Lower leg skin (tissue), 4 donors: ENCODE measurements at regions not wholly inside any gene's neighbourhood (a gene's known extent, or its start where the extent isn't known, plus 50 kb on each side); places are given as distances from the start of the nearest gene placed in this dataset.
"Not testable (repeated sequence)": the region's sequence is repeated elsewhere in the genome, so short reads cannot be mapped to it uniquely, and the experiment has no call there.

Source experiments
- DNase-seq, 2 donors: peaks; one replicate each; pipeline ENCODE4 v3.0.0-alpha.2; 2019; ENCODE audit warnings: low spot score in 2 of 2
- H3K4me3 ChIP-seq: fragments of 200-600 bp; sonication (generic); 2 replicates; pipeline ENCODE4 v1.5.1; 2017; ENCODE audit warnings: mild to moderate bottlenecking, low read depth; ENCODE audit not compliant: poor library complexity, severe bottlenecking
- POLR2A ChIP-seq, 2 donors: fragments of 450-650 bp; IDR thresholded peaks; one replicate each; pipeline ENCODE4 v1.6.1; 2016 to 2017; ENCODE audit warnings: antibody characterized with exemption in 2 of 2, mild to moderate bottlenecking in 1 of 2, moderate library complexity in 1 of 2
- WGBS, 2 donors: methylation state at CpG; one replicate each; pipeline ENCODE4 v1.1.5; 2018; 5-methylcytosine and 5-hydroxymethylcytosine counted together
- intact Hi-C: fragments of 100-400 bp; cut with DNase I; formaldehyde crosslinking; loops from one replicate; pipeline ENCODE4 v1.15.0; 2023; ENCODE audit warnings: low total_unique reads
- TF ChIP-seq, protein P1 (sequence below), 3 donors: fragments of 450-650 bp; IDR thresholded peaks; one replicate each; pipeline ENCODE4 v1.5.1; 2016; ENCODE audit warnings: antibody characterized with exemption in 3 of 3, mild to moderate bottlenecking in 3 of 3, moderate library complexity in 2 of 3

DNA sequence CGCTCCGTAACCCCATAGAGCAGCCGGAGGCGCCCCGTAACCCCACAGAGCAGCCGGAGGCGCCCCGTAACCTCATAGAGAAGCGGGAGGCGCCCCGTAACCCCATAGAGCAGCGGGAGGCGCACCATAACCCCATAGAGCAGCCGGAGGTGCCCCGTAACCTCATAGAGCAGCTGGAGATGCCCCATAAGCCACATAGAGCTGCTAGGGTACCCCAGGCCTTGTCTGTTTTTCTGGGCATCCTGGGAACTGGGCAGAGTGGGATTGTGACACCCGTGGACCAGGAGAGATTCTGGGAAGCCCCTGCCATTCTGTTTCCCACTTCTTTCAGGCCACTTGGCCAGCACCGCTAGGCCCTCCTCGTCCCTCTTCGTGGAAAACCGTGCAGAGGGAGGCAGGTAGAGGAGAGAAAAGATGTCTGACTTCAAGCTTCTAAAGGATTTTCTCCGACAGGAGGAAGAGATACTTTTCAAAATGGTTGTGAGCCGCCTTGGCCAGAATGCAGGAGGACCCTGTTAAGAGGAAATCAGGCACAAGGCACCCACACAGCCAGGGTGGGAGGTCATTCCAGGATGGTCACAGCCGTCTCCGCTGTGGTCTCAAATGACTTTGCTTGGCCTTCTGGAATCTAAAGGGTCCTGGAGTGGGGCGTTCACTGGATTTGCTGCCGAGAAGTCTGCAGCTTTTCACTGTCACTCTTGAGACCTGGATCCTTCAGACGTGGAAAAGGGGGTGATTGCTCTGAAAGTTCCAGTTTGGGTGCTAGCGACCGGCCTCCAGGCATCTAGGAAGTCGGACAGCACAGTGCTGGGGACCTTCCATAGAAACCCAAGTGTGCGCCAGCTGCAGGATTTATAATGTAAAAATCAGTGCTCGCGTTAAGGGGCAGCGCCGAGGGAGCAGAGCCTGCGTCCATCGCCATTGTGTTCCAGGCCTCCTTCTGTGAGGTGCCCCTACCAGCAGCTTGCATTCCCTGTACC, 178.3 kb upstream of the ZNF469 start:
- H3K4me3 ChIP-seq, intact Hi-C loops: not testable (repeated sequence)
- 85 to 89% methylated on average over 35 to 36 of the region's 37 CpGs for WGBS, 2 donors
- DNase-seq = peak in 1 of 2 donors; percentile 58

DNA sequence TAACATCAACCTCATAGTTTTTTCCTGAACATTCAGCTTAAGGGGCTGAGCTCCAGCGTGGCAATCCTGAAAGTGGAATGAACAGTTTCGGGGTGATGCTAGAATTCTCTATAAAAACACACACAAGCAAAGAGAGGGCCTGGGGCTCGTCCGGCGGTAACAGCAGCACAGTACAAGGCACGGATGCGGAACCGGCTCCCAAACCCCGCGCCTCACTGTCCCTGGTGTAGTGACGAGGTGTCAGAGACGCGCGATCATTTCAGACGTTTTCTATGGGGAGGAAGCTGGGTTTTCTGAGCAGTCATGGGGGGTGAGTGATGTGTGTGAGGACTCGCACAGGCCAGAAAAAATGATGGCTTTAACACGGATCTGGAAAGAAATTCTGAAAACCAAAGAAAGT, 177.3 kb upstream of the ZNF469 start:
- H3K4me3 ChIP-seq, intact Hi-C loops: not testable (repeated sequence)
- peak in 1 of 2 donors; percentile 76 for DNase-seq
- WGBS, 2 donors = 92 to 94% methylated on average over 17 of the region's 17 CpGs

DNA sequence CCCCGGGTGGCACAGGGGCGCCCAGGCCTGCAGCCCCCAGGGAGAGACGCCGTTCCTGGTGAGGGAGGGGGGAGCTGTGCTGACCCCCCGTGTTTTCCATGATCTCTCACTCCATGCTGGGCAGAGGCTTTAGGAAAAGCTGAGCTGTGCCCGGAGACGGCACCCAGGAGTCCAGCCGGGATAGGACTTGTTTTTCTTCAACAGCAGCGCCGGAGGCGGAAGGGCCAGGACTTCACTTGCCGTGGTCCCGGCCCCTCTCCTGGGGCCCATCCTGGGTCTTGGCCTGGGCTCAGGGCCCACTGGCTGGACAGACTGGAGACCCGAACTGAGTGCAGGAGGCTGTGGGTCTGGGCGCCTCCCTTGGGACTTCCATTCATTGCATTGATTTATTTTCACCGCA, 176.8 kb upstream of the ZNF469 start:
- WGBS, 2 donors = 82 to 90% methylated on average over 13 to 15 of the region's 16 CpGs
- H3K4me3 ChIP-seq, intact Hi-C loops: not testable (repeated sequence)
- DNase-seq = peak in 1 of 2 donors; percentile 59

DNA sequence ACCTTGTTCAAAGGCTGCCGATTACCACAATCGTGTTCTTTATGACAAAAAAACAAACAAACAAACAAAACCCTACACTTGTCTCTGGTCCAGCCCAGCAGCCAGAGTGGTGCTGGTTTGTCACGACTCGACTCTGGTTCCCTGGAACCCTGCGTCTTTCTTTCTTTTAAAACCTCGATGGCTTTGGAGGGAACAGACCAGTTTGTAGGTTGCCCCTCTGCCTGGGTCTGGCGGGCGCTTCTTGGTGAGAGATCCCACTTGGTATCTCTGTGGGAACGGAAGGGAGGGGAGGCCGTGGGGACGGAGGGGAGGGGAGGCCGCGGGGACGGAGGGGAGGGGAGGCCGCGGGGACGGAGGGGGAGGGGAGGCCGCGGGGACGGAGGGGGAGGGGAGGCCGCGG, 176.2 kb upstream of the ZNF469 start:
- 91 to 94% methylated on average over 6 to 12 of the region's 22 CpGs for WGBS, 2 donors
- intact Hi-C loops, H3K4me3 ChIP-seq: not testable (repeated sequence)
- peak in 1 of 2 donors; percentile 17 for DNase-seq

DNA sequence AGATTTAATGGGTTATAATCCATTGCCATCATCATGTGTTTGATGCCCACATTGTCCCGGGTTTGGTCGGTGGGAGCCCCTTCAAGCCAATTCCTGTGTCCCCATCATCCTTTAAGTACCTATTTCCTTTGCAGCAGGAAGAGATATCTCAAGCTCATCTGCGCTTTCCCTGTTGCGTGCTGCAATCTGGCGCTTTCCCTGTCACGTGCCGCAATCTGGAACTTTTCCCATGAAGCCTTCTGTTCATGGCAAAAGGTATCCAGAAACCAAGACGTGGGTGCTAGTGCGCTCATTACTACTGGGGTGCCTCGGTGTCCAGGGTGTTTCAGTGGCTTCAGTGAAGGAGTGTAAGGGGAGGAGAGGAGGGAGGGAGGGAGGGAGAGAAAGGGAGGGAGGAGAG, 174.6 kb upstream of the ZNF469 start:
- WGBS, 2 donors = 80 to 82% methylated on average over 10 of the region's 10 CpGs
- no peak for TF ChIP-seq POLR2A (IDR thresholded peaks at IDR 0.05)
- TF ChIP-seq, protein P1, sequence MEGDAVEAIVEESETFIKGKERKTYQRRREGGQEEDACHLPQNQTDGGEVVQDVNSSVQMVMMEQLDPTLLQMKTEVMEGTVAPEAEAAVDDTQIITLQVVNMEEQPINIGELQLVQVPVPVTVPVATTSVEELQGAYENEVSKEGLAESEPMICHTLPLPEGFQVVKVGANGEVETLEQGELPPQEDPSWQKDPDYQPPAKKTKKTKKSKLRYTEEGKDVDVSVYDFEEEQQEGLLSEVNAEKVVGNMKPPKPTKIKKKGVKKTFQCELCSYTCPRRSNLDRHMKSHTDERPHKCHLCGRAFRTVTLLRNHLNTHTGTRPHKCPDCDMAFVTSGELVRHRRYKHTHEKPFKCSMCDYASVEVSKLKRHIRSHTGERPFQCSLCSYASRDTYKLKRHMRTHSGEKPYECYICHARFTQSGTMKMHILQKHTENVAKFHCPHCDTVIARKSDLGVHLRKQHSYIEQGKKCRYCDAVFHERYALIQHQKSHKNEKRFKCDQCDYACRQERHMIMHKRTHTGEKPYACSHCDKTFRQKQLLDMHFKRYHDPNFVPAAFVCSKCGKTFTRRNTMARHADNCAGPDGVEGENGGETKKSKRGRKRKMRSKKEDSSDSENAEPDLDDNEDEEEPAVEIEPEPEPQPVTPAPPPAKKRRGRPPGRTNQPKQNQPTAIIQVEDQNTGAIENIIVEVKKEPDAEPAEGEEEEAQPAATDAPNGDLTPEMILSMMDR (IDR thresholded peaks at IDR 0.05) = no peak
- no peak for DNase-seq
- intact Hi-C loops = no loop called here
- H3K4me3 ChIP-seq = no peak overlapping the region

DNA sequence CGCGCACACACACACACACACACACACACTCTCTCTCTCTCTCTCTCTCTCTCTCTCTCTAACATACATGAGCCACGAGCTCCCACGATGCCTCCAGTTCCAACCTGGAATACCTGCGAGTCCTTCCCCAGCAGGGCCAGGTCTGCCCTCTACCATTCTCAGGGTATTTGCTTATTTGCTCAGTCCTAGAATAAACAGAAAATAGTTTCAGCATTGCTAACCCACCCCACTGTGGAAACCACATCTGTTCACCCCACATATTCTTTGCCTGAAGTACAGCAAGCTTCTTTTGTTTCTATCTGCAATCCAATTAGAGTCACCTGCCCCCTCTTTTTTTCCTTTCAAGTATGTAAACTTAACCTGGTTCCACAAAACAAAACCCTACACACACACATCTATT, 174.0 kb upstream of the ZNF469 start:
- DNase-seq, intact Hi-C loops, H3K4me3 ChIP-seq: not testable (repeated sequence)
- 24 to 32% methylated on average over 5 of the region's 5 CpGs for WGBS, 2 donors

DNA sequence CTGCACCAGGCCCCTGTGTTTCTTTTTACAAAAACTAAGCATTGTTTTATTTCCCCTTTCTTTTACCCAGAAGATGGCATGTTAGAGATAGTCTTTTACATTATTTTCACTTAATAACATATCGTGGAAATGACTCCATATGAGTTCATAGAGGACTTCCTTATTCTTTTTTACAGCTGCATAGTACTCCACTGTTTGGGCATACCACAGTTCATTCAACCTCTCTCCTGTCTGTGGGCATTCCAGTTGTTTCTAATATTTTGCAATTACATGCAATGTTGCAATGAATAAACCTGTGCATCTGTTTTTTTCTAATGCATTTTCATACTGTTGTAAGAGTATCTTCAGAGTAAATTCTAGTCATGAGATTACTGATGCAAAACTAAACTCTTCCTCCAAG, 173.2 kb upstream of the ZNF469 start:
- 85 to 100% methylated on average over 1 of the region's 1 CpG for WGBS, 2 donors
- H3K4me3 ChIP-seq, DNase-seq, intact Hi-C loops: not testable (repeated sequence)

DNA sequence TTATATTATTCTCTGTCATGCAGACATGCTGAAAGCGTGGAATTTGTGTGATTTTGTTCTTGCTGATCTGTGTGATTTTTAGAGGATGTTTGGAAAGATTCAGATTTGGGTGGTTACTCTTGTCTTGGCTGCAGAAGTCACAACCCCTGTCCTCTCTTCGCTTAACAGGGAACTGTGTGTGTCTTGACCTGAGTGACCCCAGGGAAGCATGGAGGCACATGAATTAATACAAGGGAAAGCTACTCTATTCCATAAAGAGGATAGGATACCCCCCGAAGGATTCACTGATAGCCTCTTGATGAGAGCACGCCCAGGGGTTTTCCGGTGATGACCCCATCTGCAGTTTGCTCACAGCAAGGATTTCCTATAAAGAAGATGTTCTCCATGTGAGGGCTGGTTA, 168.8 kb upstream of the ZNF469 start:
- DNase-seq, H3K4me3 ChIP-seq, intact Hi-C loops: not testable (repeated sequence)
- 85 to 95% methylated on average over 3 to 4 of the region's 5 CpGs for WGBS, 2 donors

DNA sequence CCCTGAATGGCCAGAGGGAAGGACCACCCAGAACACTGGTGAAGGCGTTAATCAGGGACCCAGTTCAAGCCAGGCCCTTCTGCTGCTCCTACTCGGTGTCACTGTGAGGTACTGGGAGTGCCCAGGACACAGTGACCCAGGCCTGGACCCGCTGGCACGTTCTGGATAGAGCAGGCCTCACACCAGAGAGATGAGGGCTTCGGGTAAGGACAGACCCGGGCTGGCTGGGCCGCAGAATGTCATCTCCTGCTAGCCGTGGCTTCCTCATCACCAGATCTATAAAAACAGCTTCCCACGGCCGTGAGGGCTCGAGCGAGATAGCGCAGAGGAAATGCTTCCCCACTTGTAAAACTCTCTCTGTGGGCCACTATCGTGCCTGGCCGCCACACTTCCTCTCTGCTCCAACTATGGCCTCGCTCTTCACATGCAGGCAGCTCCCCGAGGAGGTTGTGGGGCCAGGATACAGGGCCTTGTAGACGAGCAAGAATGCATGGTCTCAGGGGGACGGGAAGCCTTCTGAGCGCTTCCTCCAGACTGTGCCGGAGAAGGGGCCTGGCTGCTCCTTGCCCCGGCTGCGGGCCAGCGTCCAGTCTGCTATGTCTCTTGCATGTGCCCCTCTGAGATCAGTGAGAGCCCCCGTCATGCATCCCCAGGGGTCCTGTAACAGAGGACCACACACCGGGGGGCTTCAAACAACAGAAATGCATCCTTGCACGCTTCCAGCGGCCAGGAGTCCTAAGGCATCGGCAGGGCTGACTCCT, 161.6 kb upstream of the ZNF469 start:
- DNase-seq, intact Hi-C loops, H3K4me3 ChIP-seq: not testable (repeated sequence)
- 74 to 80% methylated on average over 26 to 29 of the region's 29 CpGs for WGBS, 2 donors

DNA sequence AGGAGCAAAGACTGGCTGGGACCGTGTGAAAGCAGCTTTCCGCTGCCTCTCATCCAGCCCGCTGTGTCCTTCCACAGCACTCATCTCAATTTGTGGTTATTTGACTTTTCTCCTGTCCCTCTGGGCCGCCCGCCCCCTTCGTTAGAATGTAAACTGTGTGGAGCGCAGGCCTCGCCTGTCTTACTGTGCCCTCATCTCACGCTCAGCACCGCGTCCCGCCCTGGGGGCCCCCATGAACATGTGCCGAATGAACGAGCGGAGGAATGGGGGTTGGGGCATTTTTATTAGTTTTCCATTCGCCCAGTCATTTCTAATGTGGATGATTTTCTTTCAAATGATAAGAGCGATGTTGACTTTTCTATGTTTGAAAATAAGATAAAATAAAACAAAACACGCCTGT, 159.1 kb upstream of the ZNF469 start:
- H3K4me3 ChIP-seq, intact Hi-C loops: not testable (repeated sequence)
- peak in 1 of 2 donors; percentile 76 for DNase-seq
- WGBS, 2 donors = 76 to 83% methylated on average over 17 to 18 of the region's 18 CpGs

DNA sequence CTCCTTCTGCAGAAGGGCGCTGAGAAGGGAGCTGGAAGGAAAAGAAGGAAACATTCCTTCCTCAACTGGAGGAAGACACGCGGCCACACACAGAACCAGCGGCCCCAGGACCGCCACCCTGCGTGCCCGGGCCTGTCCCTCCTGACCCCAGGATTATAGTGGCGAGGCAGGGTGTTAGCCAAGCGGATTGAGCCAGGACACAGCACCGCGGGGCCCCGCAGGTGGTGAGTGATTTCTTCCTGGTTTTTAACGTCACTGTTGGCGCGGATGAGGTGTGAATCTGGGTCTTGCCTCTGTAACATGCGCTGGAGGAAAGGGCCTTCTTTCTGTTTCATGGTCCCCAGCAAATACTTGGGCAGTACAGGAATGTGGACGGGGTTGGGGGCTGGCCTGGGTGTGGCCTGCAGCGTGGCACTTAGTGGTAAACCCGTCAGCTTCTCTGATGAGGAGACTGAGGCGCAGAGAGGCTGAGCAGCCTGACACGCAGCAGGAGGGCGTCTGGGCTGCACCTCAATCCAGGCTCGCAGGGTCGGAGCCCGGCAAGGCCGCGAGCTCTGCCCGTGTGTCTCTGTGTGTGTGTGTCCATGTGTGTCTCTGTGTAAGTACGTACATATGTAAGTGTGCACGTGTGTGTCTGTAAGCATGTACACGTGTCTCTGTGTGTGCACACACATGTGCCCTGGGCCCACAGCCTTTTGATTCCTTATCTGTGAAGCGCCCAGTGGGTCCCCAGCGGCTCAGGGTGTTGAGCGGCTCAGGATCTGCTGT, 158.4 kb upstream of the ZNF469 start:
- DNase-seq = peak in 1 of 2 donors; percentile 79
- intact Hi-C loops, H3K4me3 ChIP-seq: not testable (repeated sequence)
- WGBS, 2 donors = 76 to 80% methylated on average over 34 of the region's 34 CpGs

DNA sequence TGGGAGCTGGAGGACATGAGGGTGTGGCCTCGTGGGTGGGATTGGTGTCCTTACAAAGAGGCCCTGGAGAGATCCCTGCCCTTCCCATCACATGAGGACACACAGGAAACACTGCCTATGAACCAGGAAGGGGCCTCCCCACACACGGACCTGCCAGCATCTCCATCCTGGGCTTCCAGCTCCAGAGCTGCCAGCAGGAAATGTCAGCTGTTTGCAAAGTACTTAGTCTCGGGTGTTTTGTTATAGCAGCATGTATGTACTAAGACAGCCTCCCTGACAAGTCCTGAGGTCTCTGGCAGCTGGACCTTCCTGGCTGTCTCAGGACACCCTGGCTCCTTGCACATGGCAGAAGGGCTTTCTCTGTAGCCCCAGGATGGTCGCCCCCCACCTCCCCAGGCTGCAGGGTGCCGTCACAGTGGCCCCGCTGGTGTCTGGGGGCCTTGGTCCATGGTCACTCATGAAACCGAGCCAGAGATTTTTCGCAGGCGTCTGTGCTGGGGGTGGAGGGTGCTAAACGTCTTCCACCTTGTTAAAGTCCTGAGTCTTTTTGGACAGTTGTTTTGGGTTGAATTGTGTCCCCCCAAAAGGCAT, 157.0 kb upstream of the ZNF469 start:
- intact Hi-C loops, H3K4me3 ChIP-seq: not testable (repeated sequence)
- 83 to 90% methylated on average over 9 of the region's 10 CpGs for WGBS, 2 donors
- DNase-seq = peak in 1 of 2 donors; percentile 74

DNA sequence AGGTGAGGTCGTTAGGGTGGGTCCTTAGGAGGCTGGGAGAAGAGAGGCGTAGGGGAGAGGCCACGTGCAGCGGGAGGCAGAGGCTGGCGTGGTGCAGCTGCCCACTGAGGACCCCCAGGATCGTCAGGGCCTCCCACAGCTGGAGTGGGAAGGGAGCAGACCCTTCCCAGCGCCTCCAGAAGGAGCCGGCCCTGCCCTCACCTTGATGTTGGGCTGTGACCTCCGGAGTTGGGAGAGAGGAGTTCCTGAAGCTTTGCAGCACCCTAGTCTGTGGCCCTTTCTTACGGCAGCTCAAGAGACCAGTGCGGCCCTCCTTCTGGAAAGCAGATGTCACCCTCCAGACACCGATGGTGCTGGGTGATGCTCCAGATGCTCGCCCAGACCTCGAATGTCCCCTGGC, 156.5 kb upstream of the ZNF469 start:
- peak in 1 of 2 donors; percentile 72 for DNase-seq
- WGBS, 2 donors = 86 to 90% methylated on average over 14 of the region's 14 CpGs
- intact Hi-C loops, H3K4me3 ChIP-seq: not testable (repeated sequence)
